ENCODE measurements at regions not wholly inside any gene's neighbourhood (a gene's known extent, or its start where the extent isn't known, plus 50 kb on each side); places are given as distances from the start of the nearest gene placed in this dataset.

GRCh38 chr2:235365743-235366142 lies 128.1 kb upstream of the AGAP1 start:
- TF ChIP-seq SP1 (IDR thresholded peaks at IDR 0.05) (no peak), CTBP1 (IDR thresholded peaks at IDR 0.05; ENCODE audit: borderline replicate concordance) (no peak), FOXA1 (IDR thresholded peaks at IDR 0.05) (no peak), FOXK2 (IDR thresholded peaks at IDR 0.05) (no peak), LEF1 (IDR thresholded peaks at IDR 0.05; ENCODE audit: borderline replicate concordance) (no peak), HDGF (IDR thresholded peaks at IDR 0.05; ENCODE audit: borderline replicate concordance) (no peak), ARNT (IDR thresholded peaks at IDR 0.05) (no peak), ELF4 (IDR thresholded peaks at IDR 0.05) (no peak), NFRKB (IDR thresholded peaks at IDR 0.05) (no peak)

Data from HEK293T (cell line).